Activated T-helper 17 cell treated with anti-CD3 and anti-CD28 coated beads, Interleukin-2, amount 50 U/mL, for 72 hours (primary cell): ENCODE measurements at regions not wholly inside any gene's neighbourhood (a gene's known extent, or its start where the extent isn't known, plus 50 kb on each side); places are given as distances from the start of the nearest gene placed in this dataset.

Experiments used
- ATAC-seq: fragments of 150-1000 bp; cut with Tn5 transposase; replicated peaks from 2 replicates; pipeline ENCODE4 v1.10.0; 2021; ENCODE audit warnings: mild to moderate bottlenecking, moderate library complexity
- H3K27ac Mint-ChIP-seq: one replicate; pipeline ENCODE4 v1.8.0; 2022; ENCODE audit warnings: mixed read lengths
- H3K27me3 Mint-ChIP-seq: one replicate; pipeline ENCODE4 v1.8.0; 2022; ENCODE audit warnings: mixed read lengths
- H3K36me3 Mint-ChIP-seq: one replicate; pipeline ENCODE4 v1.8.0; 2022; ENCODE audit warnings: low read depth, mild to moderate bottlenecking, mixed read lengths
- H3K4me1 Mint-ChIP-seq: one replicate; pipeline ENCODE4 v1.8.0; 2022; ENCODE audit warnings: mixed read lengths
- H3K4me3 Mint-ChIP-seq: one replicate; pipeline ENCODE4 v1.8.0; 2022; ENCODE audit warnings: mild to moderate bottlenecking, mixed read lengths
- H3K9me3 Mint-ChIP-seq: one replicate; pipeline ENCODE4 v1.8.0; 2022; ENCODE audit warnings: mixed read lengths

DNA sequence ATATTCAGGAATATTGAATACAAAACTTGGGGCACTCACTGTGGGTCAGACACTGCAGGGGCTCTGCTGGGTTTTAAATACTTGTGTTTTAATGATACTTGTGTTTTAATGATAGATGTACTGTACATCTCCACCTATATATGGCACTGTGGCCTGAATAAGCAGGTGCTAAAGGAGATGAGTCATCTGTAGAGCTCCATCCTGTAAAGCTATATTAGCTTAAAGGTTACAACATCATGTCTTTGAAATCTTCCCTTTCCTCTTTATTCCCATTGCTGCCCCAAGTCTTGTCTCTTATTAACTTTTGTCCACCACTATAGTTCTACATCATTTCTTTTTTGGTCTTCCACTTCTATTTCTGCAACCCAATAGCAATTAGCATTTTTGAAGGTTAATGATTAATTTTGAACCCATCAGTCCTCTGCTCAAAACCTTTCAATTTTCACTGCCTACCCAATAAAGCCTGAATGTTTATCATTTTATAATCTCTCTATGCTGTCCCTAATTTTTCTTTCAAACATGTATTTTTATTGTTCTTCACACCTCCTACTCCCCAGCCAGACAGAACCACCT lies 113.3 kb upstream of the PTGFR start:
- H3K36me3 Mint-ChIP-seq = no peaks in the 10 kb centered on the region
- no peak overlapping the region for H3K27ac Mint-ChIP-seq
- no peaks in the 10 kb centered on the region for H3K27me3 Mint-ChIP-seq
- ATAC-seq = no peak
- H3K9me3 Mint-ChIP-seq = no peaks in the 10 kb centered on the region
- H3K4me1 Mint-ChIP-seq = no peaks in the 10 kb centered on the region
- no peak overlapping the region for H3K4me3 Mint-ChIP-seq

DNA sequence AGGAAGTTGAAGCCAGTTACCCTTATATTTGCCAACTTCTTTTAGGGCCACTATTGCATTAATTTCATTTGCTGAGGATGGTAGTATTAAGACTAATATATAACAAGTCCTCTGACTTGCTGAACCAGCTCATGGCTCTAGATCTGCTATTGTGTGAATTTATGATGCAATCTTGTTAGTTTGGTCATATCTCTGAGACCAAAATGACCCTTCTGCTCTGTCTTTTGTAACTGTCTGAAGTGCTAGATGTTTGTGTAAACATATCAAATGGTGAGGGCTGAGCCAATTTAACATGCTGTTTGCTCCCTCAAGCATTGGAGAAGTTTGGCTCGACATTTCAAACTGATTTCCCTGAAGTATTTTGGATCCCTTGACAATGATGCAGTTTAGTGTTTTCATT lies 106.9 kb upstream of the PTGFR start:
- Mint-ChIP-seq H3K4me1 (no peaks in the 10 kb centered on the region), H3K27ac (no peak overlapping the region), H3K36me3 (no peaks in the 10 kb centered on the region), H3K4me3 (no peak overlapping the region), H3K9me3 (no peaks in the 10 kb centered on the region), H3K27me3 (peaks cover 7% of the 10 kb centered on the region)
- ATAC-seq = no peak

DNA sequence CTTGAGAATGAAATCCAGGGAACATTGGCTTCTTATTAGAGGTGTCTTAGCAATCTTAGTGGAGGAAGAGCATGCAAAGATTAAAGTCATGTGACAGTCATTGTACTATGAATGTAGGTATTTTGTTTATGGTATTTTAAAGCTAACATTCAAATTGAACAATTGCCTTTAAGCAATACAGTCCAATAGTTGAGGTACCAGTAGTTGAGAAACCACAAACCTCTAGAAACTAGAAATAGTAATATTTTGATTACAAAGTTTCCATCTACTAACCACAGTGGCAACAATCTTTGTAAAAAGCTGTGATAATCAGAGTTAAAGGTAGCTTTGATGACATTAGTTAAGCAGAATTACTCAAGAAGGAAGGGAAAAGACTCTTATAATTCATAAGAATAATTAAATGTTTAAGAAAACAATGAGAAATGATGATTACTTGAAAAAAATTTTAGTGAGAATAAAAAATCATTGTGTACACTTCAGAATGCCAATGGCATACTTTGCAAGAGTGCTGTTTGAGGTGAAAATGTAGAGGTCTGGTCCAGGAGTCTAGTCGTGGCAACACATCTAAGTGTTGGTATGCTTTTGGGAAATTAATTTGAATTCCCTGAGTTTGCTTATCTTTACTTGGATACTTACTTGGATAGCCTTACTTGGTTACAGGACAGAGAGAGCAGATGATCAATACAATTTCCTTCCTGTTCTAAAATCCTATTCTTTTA lies 104.9 kb upstream of the PTGFR start:
- Mint-ChIP-seq H3K36me3 (no peaks in the 10 kb centered on the region), H3K27ac (no peak overlapping the region), H3K4me1 (no peaks in the 10 kb centered on the region), H3K27me3 (peaks cover 7% of the 10 kb centered on the region), H3K4me3 (no peak overlapping the region), H3K9me3 (no peaks in the 10 kb centered on the region)
- no peak for ATAC-seq

DNA sequence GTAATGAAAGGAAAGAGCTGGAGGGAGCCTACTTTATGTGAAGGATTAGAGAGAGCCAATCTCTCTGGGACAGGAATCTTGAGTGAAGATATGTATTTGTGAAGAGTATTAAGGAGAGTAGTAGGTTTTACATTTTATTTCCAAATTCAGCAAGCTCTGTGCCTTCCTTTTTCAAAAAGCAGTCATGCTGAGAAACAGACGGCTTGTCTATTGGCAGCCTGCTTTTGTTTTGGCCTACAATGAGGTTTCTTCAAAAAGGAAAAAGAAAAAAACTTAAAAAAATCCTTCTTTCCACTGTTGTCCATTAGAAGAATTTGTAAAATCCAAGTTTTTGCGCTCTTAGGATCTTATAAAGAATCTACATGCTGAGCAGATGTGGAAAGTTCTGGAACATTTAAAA lies 103.6 kb upstream of the PTGFR start:
- no peaks in the 10 kb centered on the region for H3K9me3 Mint-ChIP-seq
- H3K4me1 Mint-ChIP-seq = no peaks in the 10 kb centered on the region
- H3K36me3 Mint-ChIP-seq = no peaks in the 10 kb centered on the region
- peaks cover 7% of the 10 kb centered on the region for H3K27me3 Mint-ChIP-seq
- no peak overlapping the region for H3K4me3 Mint-ChIP-seq
- no peak for ATAC-seq
- no peak overlapping the region for H3K27ac Mint-ChIP-seq

DNA sequence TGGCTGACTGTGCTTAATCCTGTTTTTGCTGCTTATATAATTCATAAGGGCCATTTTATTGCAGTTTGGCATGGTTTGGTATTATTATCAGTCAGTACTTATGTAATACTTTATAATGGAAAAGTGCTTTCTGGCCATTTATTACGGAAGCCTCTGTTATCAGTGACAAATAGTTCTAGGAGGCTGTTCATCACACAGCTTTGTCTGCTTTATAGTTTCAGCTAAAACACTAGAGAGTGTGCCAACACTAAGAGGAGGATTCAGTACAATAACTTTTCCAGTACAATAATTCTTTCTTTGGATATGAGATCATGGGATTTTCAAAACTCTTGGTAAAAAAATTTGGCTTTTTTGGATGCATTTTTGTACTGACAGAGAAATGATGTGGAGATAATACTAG lies 102.9 kb upstream of the PTGFR start:
- H3K27me3 Mint-ChIP-seq = peaks cover 4% of the 10 kb centered on the region
- H3K36me3 Mint-ChIP-seq = no peaks in the 10 kb centered on the region
- H3K4me3 Mint-ChIP-seq = no peak overlapping the region
- no peaks in the 10 kb centered on the region for H3K4me1 Mint-ChIP-seq
- no peak overlapping the region for H3K27ac Mint-ChIP-seq
- no peaks in the 10 kb centered on the region for H3K9me3 Mint-ChIP-seq
- no peak for ATAC-seq

DNA sequence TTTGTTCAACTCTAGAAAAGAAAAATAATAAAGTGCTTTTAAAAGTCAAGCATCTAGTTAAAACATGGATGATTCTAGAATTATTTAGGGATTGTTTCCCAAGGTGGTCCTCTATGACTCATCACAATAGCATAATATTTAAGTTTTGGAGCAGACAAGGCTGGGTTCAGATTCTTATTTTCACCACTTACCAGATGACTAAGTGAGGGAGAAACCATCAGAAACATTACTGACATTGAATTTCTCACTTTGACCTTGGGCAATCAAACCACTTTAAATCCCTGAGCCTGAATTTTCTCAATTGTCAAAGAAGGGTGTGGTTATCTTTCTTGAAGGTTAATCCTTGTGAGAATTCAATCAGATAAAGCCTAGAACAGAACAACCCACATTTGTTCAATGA lies 102.5 kb upstream of the PTGFR start:
- H3K36me3 Mint-ChIP-seq = no peaks in the 10 kb centered on the region
- no peak overlapping the region for H3K27ac Mint-ChIP-seq
- H3K4me3 Mint-ChIP-seq = no peak overlapping the region
- no peaks in the 10 kb centered on the region for H3K9me3 Mint-ChIP-seq
- no peak for ATAC-seq
- peaks cover 4% of the 10 kb centered on the region for H3K27me3 Mint-ChIP-seq
- H3K4me1 Mint-ChIP-seq = no peaks in the 10 kb centered on the region

DNA sequence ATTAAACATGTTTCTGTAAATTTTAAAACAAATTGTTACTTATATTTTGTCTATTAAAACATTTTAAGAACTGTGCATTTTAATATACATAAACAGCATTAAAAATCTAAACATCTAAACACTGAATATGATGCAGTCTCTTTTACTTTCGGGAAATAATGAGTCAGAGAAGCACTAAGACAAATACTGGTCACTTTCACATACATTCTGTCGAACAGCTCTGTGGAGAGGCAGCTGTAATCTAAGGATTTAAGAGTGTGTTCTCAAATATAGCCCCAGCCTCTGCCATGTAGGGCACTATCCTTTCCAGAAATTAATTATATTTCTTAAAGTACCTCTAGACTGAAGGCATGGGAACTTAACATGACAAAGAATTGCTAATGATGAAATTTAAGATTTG lies 89.6 kb upstream of the PTGFR start:
- H3K9me3 Mint-ChIP-seq = no peaks in the 10 kb centered on the region

DNA sequence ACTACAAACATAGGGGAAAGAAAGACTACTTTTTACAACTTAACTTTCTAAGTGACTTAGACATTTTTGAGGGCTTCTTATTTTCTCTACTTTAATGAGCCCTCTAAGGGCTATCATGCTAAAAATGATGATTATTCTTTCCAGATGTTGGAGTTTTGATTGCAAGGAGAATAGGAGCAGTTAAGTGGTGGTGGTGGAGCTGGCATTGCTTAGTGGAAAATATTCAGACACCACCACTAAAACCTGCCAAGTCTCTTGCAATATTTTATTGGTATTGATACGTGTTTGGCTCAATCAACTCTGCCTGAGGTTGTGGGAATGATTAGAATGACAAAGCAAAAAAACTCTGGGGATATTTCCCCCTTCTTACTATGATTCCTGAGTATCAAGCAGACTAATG lies 82.6 kb upstream of the PTGFR start:
- Mint-ChIP-seq H3K27me3 (peaks cover 3% of the 10 kb centered on the region), H3K4me1 (no peaks in the 10 kb centered on the region), H3K36me3 (no peaks in the 10 kb centered on the region), H3K27ac (no peak overlapping the region), H3K9me3 (peaks cover 6% of the 10 kb centered on the region), H3K4me3 (no peak overlapping the region)
- no peak for ATAC-seq

More for the DNA sequence above, 89.6 kb upstream of the PTGFR start:
- ATAC-seq = no peak
- Mint-ChIP-seq H3K4me3 (no peak overlapping the region), H3K27me3 (peaks cover 13% of the 10 kb centered on the region), H3K4me1 (no peaks in the 10 kb centered on the region), H3K27ac (no peak overlapping the region), H3K36me3 (no peaks in the 10 kb centered on the region)

DNA sequence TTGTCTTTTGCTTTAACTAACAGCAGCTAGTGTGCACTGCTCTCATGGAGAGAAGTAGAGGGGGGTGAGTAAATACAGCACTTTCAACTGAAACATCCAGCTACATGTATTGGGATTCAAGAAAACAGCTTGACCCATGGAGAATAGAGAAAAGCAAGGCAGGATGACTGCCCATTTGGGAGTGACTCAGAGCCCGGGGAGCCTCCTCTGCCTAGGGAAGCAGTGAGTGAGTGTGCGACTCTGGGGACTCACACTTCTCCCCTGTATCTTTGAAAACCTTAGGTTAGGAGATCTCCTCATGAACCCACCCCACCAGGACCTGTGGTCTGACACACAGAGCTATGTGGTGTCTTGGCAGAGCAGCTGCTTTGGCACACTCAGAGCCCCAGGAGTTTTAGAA lies 82.0 kb upstream of the PTGFR start:
- Mint-ChIP-seq H3K27me3 (peaks cover 3% of the 10 kb centered on the region), H3K4me3 (no peak overlapping the region), H3K4me1 (no peaks in the 10 kb centered on the region), H3K36me3 (no peaks in the 10 kb centered on the region), H3K27ac (no peak overlapping the region), H3K9me3 (peaks cover 6% of the 10 kb centered on the region)
- ATAC-seq = no peak

DNA sequence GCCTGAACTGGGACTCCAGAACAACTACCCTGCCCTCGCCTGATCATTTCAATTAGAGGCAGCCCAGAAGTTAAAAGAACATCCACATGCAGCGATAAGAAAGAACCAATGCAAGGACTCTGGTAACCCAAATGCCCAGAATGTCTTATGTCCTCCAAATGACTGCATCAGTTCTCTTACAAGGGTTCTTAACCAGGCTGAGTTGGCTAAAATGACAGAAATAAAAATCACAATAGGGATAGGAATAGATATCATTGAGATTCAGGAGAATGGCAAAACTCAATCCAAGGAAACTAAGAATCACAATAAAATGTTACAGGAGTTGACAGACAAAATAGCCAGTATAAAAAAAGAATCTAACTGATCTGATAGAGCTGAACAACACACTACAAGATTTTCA lies 80.1 kb upstream of the PTGFR start:
- Mint-ChIP-seq H3K27me3 (peaks cover 3% of the 10 kb centered on the region), H3K27ac (no peak overlapping the region), H3K4me3 (no peak overlapping the region), H3K4me1 (no peaks in the 10 kb centered on the region), H3K36me3 (no peaks in the 10 kb centered on the region), H3K9me3 (peaks cover 6% of the 10 kb centered on the region)
- no peak for ATAC-seq

DNA sequence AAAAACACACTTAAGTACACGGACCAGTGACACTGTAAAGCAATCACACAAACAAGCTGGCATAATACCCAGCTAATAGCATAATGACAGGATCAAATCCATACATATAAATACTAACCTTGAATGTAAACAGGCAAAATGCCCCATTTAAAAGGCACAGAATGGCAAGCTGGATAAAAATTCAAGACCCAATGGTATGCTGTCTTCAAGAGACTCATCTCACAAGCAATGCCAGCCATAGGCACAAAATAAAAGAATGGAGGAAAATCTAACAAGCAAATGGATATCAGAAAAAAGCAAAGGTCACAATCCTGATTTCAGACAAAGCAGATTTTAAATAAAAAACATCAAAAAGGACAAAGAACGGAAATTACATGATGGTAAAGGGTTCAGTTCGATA lies 79.1 kb upstream of the PTGFR start:
- Mint-ChIP-seq H3K27ac (no peak overlapping the region), H3K36me3 (no peaks in the 10 kb centered on the region), H3K27me3 (peaks cover 3% of the 10 kb centered on the region), H3K4me3 (no peak overlapping the region), H3K9me3 (peaks cover 6% of the 10 kb centered on the region), H3K4me1 (no peaks in the 10 kb centered on the region)
- no peak for ATAC-seq

DNA sequence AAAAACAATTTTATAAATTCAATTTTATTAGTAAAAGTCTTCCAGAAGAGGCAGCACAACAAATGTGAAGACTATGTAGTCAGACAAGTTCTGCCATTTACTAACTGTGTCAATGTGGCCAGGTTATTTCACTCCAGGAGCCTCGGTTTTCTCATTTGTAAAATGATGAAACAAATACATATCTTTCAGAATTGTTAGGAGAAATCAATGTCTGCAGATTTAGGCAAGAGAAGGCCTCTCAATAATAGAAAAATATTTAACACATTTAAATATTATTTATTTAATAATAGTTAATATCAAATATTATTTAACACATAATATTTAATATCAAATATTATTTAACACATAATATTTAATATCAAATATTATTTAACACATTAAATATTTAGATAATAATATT lies 75.6 kb upstream of the PTGFR start:
- Mint-ChIP-seq H3K4me3 (no peak overlapping the region), H3K9me3 (peaks cover 6% of the 10 kb centered on the region), H3K36me3 (no peaks in the 10 kb centered on the region), H3K27me3 (peaks cover 3% of the 10 kb centered on the region), H3K4me1 (no peaks in the 10 kb centered on the region), H3K27ac (no peak overlapping the region)
- no peak for ATAC-seq

DNA sequence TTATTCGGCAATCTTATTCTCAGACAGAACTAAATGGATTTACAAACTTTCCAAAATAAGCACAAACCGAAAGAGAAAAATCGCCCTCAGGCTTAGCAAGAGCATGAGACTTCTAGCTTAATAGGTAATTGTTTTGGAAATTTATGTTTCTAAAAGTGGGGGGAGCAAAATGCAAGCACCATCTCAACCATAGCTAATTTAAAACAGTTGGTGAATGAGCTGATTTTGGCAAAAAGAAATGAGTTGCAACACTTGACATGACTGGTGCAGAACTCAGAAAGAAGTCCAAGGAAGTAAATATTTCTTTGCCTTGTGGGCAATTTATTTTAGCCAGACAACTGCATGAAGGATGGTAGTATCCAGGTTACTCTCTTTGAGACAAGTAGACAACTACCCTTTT lies 71.5 kb upstream of the PTGFR start:
- Mint-ChIP-seq H3K4me1 (no peaks in the 10 kb centered on the region), H3K36me3 (no peaks in the 10 kb centered on the region), H3K27me3 (no peaks in the 10 kb centered on the region), H3K9me3 (peaks cover 4% of the 10 kb centered on the region), H3K27ac (no peak overlapping the region), H3K4me3 (no peak overlapping the region)
- no peak for ATAC-seq

DNA sequence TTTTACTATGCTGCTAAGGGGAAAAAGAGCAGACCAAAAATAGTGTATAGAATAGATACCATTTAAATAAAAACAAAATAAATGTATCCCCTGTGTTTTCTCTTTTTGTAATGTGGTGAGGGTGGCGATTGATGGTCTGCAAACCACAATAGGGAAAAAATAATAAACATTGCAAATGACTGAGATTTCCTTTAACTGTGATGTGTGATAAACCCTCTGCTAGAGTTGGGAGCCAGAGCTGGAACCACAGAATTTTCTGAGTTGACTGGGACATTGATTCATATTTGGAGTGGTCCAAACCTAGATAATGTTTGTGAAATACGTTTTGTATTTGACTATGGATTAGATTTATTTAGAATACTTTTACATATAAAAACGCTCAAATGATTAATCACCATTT lies 70.6 kb upstream of the PTGFR start:
- no peak overlapping the region for H3K4me3 Mint-ChIP-seq
- no peaks in the 10 kb centered on the region for H3K4me1 Mint-ChIP-seq
- no peak overlapping the region for H3K27ac Mint-ChIP-seq
- no peaks in the 10 kb centered on the region for H3K36me3 Mint-ChIP-seq
- H3K27me3 Mint-ChIP-seq = no peaks in the 10 kb centered on the region
- ATAC-seq = no peak
- peaks cover 4% of the 10 kb centered on the region for H3K9me3 Mint-ChIP-seq

DNA sequence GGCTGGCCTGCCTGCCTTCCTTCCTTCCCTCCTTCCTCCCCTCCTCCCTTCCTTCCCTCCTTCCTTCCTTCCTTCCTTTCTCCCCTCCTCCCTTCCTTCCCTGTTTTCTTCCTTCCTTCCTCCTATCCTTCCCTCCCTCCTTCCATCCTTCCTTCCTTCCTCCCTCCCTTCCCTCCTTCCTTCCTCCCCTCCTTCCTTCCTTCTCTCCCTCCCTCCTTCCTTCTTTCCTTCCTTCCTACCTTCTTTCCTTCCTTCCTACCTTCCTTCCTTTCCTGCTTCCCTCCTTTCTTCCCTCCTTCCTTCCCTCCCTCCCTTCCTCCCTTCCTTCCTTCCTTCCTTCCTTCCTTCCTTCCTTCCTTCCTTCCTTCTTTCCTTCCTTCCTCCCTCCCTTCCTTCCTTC lies 70.1 kb upstream of the PTGFR start:
- Mint-ChIP-seq H3K27me3 (no peaks in the 10 kb centered on the region), H3K4me1 (no peaks in the 10 kb centered on the region), H3K9me3 (peaks cover 4% of the 10 kb centered on the region), H3K36me3 (no peaks in the 10 kb centered on the region), H3K4me3 (no peak overlapping the region), H3K27ac (no peak overlapping the region)
- ATAC-seq = no peak

DNA sequence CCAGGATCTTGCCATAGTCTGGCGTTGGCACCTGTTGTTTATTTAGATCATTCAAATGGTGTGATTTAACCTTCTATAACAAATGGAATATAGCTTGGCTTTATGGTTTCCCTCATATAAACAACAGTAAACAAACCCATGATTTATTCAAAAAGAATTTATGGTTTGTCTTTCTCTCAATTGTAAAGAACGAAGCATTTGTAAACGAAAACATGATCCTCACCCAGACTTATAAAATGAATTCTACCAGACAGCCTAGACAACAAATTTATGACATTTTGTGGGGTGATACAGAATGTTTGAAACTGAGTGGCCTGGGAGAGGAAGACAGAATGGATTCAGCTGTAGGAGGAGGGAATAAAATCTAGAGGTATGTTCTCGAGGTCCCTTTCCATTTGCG lies 66.1 kb upstream of the PTGFR start:
- ATAC-seq = no peak
- no peak overlapping the region for H3K27ac Mint-ChIP-seq
- H3K36me3 Mint-ChIP-seq = no peaks in the 10 kb centered on the region
- peaks cover 4% of the 10 kb centered on the region for H3K27me3 Mint-ChIP-seq
- H3K4me1 Mint-ChIP-seq = no peaks in the 10 kb centered on the region
- peaks cover 4% of the 10 kb centered on the region for H3K9me3 Mint-ChIP-seq
- H3K4me3 Mint-ChIP-seq = no peak overlapping the region
